ENCODE measurements at regions not wholly inside any gene's neighbourhood (a gene's known extent, or its start where the extent isn't known, plus 50 kb on each side); places are given as distances from the start of the nearest gene placed in this dataset.

DNA sequence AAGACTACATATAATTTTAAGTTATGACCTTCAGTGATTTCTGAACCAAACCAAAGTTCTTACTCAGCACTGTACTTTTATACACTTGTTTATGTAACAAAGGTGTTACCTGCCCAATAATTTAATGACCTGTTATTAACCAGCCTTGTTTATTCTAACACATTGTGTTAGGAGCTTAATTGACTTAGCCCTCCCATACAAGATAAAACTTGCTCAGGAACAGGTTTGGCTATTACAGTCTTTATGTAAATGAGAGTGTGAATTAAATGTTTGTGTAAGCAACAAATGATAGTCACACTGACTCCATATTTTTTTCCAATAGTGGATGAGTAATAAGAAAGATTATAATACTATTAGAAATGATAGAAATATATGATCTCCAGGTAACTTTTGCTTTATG is 51.8 kb upstream of the MYCBP2 start:
- DNase-seq = no peak

DNA sequence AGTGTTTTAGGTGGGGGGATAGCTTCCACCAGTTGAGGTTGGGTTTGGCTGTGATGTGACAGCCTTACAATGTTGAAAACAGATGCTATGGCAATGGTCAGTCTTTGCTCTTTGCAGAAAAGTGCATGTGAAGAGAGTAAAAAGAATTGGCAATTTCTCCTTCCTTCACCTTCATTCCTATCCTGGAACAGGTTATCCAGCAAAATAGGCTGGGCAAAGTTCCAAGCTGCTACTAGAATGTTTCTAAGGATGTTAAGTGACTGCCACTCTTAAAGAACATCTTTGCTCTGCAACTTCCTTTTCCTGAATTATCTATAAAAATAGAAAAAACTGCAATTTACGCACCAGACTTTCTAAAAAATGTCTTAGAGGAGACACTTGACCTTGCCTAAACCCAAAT is 50.1 kb upstream of the MYCBP2 start:
- DNase-seq = no peak
